NCI-H146 (cell line): ENCODE measurements at regions not wholly inside any gene's neighbourhood (a gene's known extent, or its start where the extent isn't known, plus 50 kb on each side); places are given as distances from the start of the nearest gene placed in this dataset.

ENCODE experiments used
- DNase-seq: peaks from one replicate; lab custom pipeline; 2025; lab: John Stamatoyannopoulos, UW

GRCh38 chr2:136572335-136572734 lies 193.0 kb upstream of the THSD7B start:
- no peak for DNase-seq

GRCh38 chr2:136557203-136557602 lies 208.1 kb upstream of the THSD7B start:
- DNase-seq, result no peak

GRCh38 chr2:136550181-136550580 lies 215.2 kb upstream of the THSD7B start:
- no peak for DNase-seq

DNA sequence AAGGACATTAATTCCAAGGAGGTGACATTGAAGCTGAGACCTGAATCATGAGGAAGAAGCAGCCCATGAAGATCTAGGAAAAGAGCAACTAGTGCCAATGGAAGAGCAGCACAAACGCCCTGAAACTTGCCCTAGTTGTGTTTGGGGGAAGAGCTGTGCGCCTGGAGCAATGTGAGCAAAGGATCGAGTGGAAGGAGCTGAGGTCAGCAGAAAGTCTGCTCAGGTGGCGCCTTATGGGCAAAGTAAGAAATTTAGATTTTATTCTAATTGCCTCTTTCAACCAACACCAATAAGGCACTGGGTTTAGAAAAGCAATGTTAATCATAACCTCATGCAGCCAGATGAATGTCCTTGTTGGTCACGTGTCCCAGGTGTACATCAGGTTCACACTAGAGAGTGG lies 226.0 kb upstream of the THSD7B start:
- no peak for DNase-seq

DNA sequence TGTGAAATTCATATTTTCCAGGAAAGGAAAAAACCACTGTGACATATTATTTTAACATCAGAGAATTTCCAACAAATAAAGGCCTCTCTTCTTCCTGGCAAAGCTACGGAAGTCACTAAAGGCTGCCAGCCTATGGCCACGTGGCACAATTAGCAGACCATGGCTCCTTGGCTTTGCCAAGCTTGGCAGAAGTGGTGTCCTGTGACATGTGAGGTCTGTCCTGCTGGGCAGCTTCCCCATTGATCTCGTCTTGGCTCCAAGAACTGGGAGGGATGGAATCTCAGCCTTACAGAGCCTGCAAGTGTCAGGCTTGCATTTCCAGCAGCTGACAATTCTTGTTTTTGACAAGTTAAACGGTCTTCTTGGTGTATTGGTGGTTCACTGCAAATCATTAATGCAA lies 226.9 kb upstream of the THSD7B start:
- DNase-seq, result no peak

DNA sequence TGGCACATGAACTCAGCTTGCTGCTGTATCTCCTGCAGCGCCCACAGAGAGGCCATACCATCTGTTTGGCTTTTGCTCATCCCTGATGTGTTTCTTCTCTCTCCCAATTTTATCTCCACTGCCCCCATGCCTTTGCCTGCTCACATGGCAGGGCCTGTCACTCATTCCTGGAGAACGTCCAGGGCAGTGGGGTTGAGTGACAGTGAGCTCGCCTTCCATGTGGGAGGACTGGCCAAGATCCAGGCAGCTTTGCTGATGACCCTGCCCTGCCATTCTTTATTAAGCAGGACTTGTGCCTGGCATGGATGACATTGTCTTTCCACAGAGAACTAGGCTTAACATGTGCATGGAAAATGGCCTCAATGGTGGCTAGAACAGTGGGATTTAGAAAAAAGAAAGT lies 230.5 kb upstream of the THSD7B start:
- no peak for DNase-seq

GRCh38 chr2:136532171-136532570 lies 233.2 kb upstream of the THSD7B start:
- DNase-seq, result no peak

GRCh38 chr2:136531731-136532130 lies 233.6 kb upstream of the THSD7B start:
- no peak for DNase-seq

DNA sequence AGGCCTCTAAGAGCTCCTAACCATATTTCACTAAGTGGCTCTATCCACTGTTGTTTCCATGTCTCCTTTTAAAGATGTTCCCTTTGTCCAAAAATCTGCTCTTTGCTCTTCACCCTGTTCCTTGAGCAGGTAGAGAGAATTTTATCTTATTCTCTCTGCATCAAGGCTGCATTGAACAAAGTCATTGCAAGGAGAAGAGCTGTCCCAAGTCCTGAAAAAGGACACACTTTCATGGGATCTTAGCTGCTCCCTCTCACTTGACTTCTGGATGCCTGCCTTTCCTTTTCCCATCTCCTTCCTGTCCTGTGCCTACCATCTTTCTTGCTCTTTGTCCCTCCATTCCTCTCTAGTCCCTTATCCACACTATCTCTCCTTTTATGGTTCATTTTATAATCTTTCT lies 235.2 kb upstream of the THSD7B start:
- no peak for DNase-seq

DNA sequence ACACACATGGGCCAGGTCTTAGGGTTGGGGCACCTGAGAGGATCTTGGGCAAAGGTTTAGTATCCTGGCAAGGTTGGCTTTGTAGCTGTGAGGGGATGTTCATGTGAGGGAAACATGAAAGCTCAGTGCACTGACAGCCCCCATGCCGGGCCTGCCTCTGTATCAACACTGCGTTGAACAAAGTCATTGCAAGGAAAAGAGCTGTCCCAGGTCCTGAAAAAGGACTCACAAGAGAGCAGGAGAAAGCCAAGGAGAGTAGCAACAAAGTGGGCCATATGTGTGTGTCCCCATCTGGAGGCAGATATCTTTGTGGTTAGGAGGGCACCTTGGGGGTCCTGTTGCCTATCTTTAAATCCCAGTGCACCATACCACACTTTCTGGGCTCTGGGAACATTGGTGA lies 237.8 kb upstream of the THSD7B start:
- no peak for DNase-seq

GRCh38 chr2:136522724-136523123 lies 242.6 kb upstream of the THSD7B start:
- no peak for DNase-seq

GRCh38 chr2:136517716-136518115 lies 247.6 kb upstream of the THSD7B start:
- DNase-seq, result no peak

- DNase-seq, result no peak
Observed at GRCh38 chr2:136510244-136510643, 255.1 kb upstream of the THSD7B start.

GRCh38 chr2:136505462-136505861 lies 259.9 kb upstream of the THSD7B start:
- no peak for DNase-seq

DNA sequence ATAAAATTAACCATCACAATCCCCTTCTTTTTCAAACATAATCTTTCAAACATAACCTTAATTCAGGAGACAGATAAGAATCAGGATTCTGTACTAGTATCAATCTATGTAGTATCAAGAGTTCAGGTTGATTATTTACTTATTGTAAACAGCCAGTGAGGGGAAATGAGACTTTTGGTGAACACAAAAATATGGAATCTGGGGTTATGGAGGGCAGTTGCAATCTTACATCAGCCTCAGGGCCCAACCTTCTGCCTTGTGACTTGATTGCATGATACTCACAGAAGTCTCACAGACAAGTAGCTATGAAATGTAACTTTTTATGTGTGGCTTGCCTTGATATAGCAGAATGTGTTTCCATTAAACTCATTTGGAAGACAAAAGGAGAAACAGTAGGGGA lies 262.7 kb upstream of the THSD7B start:
- DNase-seq, result no peak

GRCh38 chr2:136497709-136498108 lies 267.6 kb upstream of the THSD7B start:
- peak; percentile 70 for DNase-seq

- no peak for DNase-seq
Observed at GRCh38 chr2:136496966-136497365, 268.4 kb upstream of the THSD7B start.

DNA sequence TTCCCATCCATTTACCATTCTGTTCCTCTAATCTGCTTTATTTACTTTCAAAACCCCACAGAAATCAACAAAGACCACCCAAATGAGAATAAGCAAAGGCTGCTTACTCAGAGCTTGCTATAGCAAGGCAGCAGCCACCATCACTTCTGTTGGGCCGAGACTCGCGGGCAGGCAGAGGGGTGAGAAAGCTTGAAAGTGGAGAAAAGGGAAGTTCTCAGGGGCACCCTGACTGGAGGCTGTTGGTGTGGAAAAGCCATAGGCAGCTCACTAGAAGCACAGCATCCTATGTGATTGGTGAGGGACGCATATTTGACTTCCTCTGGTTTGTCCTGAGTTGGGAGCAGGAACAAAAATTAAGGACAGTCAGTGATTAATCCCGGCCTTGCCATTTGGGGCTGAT lies 269.7 kb upstream of the THSD7B start:
- DNase-seq, result no peak

GRCh38 chr2:136492901-136493300 lies 272.4 kb upstream of the THSD7B start:
- DNase-seq, result no peak

DNA sequence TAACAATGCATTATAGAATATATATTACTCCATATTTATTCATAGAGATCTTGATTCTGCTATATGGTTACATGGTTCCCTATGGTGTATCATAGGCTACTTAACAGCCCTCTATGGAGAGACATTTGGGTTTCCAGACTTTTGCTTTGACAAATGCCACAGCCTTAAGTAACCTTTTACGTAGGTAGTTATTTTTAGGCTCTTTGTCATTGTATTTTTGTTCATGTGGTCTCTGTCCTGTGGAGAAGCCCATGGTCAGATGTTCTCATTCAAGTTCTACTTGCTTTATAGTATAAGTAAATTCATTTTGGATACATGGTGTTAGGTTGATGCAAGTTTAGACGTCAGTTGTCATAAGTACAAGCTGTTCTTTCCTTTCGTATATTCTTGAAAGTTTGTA lies 275.2 kb upstream of the THSD7B start:
- no peak for DNase-seq

GRCh38 chr2:136487421-136487820 lies 277.9 kb upstream of the THSD7B start:
- no peak for DNase-seq

GRCh38 chr2:136486115-136486514 lies 279.2 kb upstream of the THSD7B start:
- DNase-seq, result no peak

DNA sequence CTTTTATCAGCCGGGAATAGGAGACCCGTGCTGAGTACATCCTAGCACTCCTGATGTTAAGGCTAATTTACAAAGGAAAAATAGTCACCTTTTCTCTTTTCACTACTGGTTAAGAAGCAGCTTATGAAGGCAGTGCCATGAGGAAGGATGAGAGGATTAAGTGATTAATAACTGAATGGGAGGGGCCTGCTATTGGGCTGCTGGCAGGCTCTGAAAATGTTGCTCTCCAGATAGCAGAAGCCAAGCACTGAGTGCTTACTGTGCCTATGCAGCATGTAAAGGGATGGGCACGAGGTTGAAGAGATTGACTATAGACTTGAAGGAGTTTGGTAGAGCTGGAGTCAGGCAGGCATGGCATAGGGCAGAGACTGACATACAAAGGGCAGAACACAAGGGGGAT lies 282.4 kb upstream of the THSD7B start:
- DNase-seq, result no peak

- DNase-seq, result no peak
Observed at GRCh38 chr2:136482006-136482405, 283.3 kb upstream of the THSD7B start.

DNA sequence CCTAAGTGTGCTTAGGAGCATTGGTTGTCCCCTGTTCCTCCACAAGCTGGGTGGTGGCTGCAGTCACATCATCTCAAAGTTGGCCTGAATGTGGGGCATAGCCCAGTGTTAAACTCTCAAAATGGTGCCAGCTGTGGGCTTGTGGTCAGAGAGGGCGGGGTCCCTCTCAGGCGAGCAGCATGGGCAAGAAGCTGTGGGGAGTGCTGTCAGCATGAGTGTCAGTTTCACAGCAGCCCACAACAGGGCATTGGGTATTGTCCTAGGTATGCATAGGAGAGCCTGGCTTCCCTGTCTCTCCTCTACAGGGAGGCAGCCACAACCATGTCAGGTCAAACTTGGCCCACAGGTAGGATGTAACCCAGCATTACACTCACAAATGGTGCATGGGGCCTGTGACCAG lies 285.6 kb upstream of the THSD7B start:
- DNase-seq, result no peak
